BJ (cell line): ENCODE measurements at regions not wholly inside any gene's neighbourhood (a gene's known extent, or its start where the extent isn't known, plus 50 kb on each side); places are given as distances from the start of the nearest gene placed in this dataset.

Experiments
- CTCF ChIA-PET: fragments of 350-600 bp; formaldehyde crosslinking; extraction: SDS; loops from one replicate; lab custom pipeline; 2021; ENCODE audit warnings: antibody characterized with exemption, inconsistent platforms; lab: Yijun Ruan, JAX
- POLR2A ChIA-PET: fragments of 300-600 bp; sonication (Branson Sonifier 250); formaldehyde crosslinking; extraction: SDS; loops from one replicate; lab custom pipeline; 2021; ENCODE audit warnings: antibody characterized with exemption; lab: Charles Lee
- DNase-seq: peaks from one replicate; pipeline ENCODE4 v3.0.0-alpha.2; 2011; ENCODE audit warnings: low read depth
- H3K27me3 ChIP-seq: 2 replicates; pipeline ENCODE4 v1.6.0; 2011; ENCODE audit warnings: low read length; ENCODE audit not compliant: control insufficient read depth, insufficient read depth
- H3K36me3 ChIP-seq: 2 replicates; pipeline ENCODE4 v1.5.1; 2011; ENCODE audit warnings: low read length; ENCODE audit not compliant: control insufficient read depth, insufficient read depth
- H3K4me3 ChIP-seq: 2 replicates; pipeline ENCODE4 v1.5.1; 2011; ENCODE audit warnings: low read depth, mild to moderate bottlenecking, control low read depth, low read length
- TF ChIP-seq, protein P1 (sequence below): IDR thresholded peaks from 2 replicates; pipeline ENCODE4 v1.5.1; 2011; ENCODE audit warnings: low read depth, mild to moderate bottlenecking, control low read depth, inconsistent platforms, low read length, moderate library complexity; ENCODE audit not compliant: insufficient read depth

DNA sequence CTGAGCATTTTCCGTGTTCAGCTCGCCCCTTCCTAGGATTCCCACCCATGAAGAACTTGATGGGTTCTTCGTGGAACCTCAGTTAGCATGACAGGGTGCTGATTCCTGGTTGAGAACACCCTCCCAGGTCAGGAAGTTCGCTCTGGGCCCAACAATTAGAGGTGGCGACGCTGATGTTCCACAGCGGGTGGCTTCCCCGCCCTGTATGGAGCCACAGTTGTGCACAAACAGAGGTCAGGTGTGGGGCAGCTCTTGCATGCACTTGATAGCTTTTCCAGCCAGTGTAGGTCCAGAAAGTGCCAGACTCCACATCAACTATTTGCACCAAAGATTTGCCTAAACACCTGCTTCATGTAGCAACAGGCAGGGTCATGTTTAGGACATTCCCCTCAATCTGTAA lies 788.2 kb downstream of the MED13L start:
- Histone ChIP-seq H3K4me3 (no peak overlapping the region), H3K36me3 (no peaks in the 10 kb centered on the region), H3K27me3 (no peaks in the 10 kb centered on the region)
- POLR2A ChIA-PET: no interaction called here
- CTCF ChIA-PET: no interaction called here
- TF ChIP-seq, protein P1, sequence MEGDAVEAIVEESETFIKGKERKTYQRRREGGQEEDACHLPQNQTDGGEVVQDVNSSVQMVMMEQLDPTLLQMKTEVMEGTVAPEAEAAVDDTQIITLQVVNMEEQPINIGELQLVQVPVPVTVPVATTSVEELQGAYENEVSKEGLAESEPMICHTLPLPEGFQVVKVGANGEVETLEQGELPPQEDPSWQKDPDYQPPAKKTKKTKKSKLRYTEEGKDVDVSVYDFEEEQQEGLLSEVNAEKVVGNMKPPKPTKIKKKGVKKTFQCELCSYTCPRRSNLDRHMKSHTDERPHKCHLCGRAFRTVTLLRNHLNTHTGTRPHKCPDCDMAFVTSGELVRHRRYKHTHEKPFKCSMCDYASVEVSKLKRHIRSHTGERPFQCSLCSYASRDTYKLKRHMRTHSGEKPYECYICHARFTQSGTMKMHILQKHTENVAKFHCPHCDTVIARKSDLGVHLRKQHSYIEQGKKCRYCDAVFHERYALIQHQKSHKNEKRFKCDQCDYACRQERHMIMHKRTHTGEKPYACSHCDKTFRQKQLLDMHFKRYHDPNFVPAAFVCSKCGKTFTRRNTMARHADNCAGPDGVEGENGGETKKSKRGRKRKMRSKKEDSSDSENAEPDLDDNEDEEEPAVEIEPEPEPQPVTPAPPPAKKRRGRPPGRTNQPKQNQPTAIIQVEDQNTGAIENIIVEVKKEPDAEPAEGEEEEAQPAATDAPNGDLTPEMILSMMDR: no peak
- no peak for DNase-seq

DNA sequence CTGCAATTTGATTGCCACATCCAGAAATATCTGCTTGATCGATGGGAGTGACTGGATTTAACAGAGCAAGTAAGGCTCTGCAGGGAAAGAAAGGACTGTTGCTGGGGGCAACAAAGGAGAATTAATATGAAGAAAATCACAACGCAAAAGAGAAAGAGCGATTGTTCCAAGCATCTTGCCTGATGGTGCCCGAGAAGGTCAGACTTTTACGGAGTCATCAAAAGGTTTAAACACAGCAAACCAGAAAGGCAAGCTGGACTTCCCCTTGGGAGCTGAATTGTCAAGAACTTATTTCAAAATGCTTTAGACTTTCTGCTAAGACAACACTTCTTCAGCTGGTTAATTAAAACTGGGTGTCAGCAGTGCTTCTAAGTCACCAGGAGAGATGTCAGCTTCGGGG lies 791.5 kb downstream of the MED13L start:
- no peaks in the 10 kb centered on the region for H3K27me3 ChIP-seq
- POLR2A ChIA-PET: no interaction called here
- no peaks in the 10 kb centered on the region for H3K36me3 ChIP-seq
- TF ChIP-seq, protein P1: no peak
- CTCF ChIA-PET: interaction anchor here (0.5 kb wide), 1 partner anchor 766 kb away, joined by 4 read pairs; no protein-coding TSS in a partner anchor
- DNase-seq: no peak
- H3K4me3 ChIP-seq: no peak overlapping the region

DNA sequence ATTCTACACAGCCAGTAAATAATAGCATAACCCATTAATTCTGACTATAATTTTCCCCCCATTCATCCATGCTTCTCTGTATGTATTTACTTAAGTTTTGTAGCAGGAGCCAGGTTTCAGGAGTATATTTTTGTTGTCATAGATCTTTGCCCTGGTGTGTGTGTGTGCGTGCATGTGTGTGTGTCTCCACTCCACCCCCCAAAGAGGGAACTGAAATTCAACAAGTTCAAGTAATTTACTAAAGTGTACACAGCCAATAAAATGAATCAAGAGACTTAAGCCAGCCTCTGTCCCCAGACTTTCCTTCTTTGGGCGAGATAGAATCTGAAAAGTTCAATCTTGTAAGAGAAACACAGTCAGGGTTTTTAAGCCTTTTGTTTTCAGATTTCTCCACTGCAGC lies 792.0 kb downstream of the MED13L start:
- TF ChIP-seq, protein P1: no peak
- Histone ChIP-seq H3K36me3 (no peaks in the 10 kb centered on the region), H3K4me3 (no peak overlapping the region), H3K27me3 (no peaks in the 10 kb centered on the region)
- CTCF ChIA-PET: no interaction called here
- POLR2A ChIA-PET: no interaction called here
- no peak for DNase-seq

DNA sequence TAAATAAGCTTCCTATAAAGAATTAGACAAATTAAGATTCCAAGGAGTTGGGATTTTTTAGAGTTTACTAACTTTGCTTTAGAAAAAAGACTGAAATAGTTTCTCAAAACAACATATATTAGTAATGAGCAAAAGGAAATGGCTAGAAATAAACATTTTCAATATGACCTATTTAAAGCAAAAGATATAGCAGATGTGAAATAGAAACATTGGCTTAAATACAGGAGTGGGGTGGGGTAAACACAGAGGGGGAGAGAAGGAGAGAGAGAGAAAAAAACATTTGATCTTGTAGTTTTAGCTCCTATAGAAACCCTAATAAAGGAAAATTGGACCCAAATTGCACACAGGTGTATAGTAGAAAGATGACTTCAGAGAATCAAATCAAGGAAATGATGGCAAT lies 794.5 kb downstream of the MED13L start:
- no peaks in the 10 kb centered on the region for H3K27me3 ChIP-seq
- ChIA-PET POLR2A (no interaction called here), CTCF (interaction anchor here (1.3 kb wide), 1 partner anchor 8 kb away, joined by 4 read pairs; no protein-coding TSS in a partner anchor)
- TF ChIP-seq, protein P1: no peak
- no peak overlapping the region for H3K4me3 ChIP-seq
- no peak for DNase-seq
- no peaks in the 10 kb centered on the region for H3K36me3 ChIP-seq

DNA sequence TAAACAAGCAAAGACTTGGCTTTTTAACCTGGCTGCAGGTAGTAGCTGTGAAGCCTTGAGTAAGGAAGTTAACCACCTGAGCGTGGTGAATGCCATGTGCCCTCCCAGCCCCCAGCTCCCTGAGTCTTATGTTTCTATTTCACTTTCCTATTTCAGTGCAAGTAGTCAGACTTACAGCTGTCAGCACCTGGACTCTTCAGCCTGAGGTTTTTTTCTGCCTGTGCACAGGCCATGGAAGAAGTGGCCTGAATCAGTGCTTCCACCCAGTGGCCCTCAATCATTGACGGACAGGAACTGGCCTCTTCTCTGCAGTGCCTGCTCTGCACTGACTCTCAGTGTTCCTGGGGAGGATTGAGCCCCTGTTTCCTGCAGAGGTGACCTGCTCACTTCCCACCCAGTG lies 796.4 kb downstream of the MED13L start:
- CTCF ChIA-PET: no interaction called here
- DNase-seq: no peak

More for the DNA sequence above, 796.4 kb downstream of the MED13L start:
- POLR2A ChIA-PET: no interaction called here
- no peaks in the 10 kb centered on the region for H3K27me3 ChIP-seq
- H3K4me3 ChIP-seq: no peak overlapping the region
- TF ChIP-seq, protein P1: no peak
- H3K36me3 ChIP-seq: no peaks in the 10 kb centered on the region
